Aorta (tissue), 5 donors: ENCODE measurements at regions not wholly inside any gene's neighbourhood (a gene's known extent, or its start where the extent isn't known, plus 50 kb on each side); places are given as distances from the start of the nearest gene placed in this dataset.
A peak's percentile ranks its signal among the peaks of the same experiment; 100 is the strongest.

Experiments
- ATAC-seq: fragments of 200-7000 bp; cut with Tn5 transposase; one replicate; pipeline ENCODE4 v1.9.1; 2022; ENCODE audit warnings: moderate library complexity; ENCODE audit not compliant: low FRiP score
- DNase-seq, 2 donors: peaks; one replicate each; pipeline ENCODE4 v3.0.0-alpha.2; 2020
- H3K27ac ChIP-seq, 2 donors: one replicate each; pipeline ENCODE4 v1.5.1; 2013; ENCODE audit warnings: low read length in 2 of 2, mild to moderate bottlenecking in 2 of 2, moderate library complexity in 2 of 2, control low read depth in 1 of 2, inconsistent platforms in 1 of 2, low read depth in 1 of 2
- H3K27me3 ChIP-seq, 2 donors: one replicate each; pipeline ENCODE4 v1.6.1; 2013; ENCODE audit warnings: control low read depth in 1 of 2, low read length in 1 of 2, mild to moderate bottlenecking in 1 of 2, moderate library complexity in 1 of 2; ENCODE audit not compliant: insufficient read depth in 2 of 2, control insufficient read depth in 1 of 2
- H3K36me3 ChIP-seq, 2 donors: one replicate each; pipeline ENCODE4 v1.6.1; 2013; ENCODE audit warnings: control low read depth in 1 of 2, low read length in 1 of 2, mild to moderate bottlenecking in 1 of 2; ENCODE audit not compliant: insufficient read depth in 2 of 2, control insufficient read depth in 1 of 2
- H3K4me1 ChIP-seq, 2 donors: one replicate each; pipeline ENCODE4 v1.6.1; 2013; ENCODE audit warnings: low read length in 2 of 2, control low read depth in 1 of 2, mild to moderate bottlenecking in 1 of 2, moderate library complexity in 1 of 2; ENCODE audit not compliant: insufficient read depth in 2 of 2, control insufficient read depth in 1 of 2
- H3K4me3 ChIP-seq, 2 donors: one replicate each; pipeline ENCODE4 v1.5.1; 2013; ENCODE audit warnings: low read length in 2 of 2, control low read depth in 1 of 2, mild to moderate bottlenecking in 1 of 2
- H3K9me3 ChIP-seq: one replicate; pipeline ENCODE4 v1.6.1; 2013; ENCODE audit warnings: mild to moderate bottlenecking, low read length; ENCODE audit not compliant: control insufficient read depth
- WGBS, 2 donors: extraction: QIAGEN DNeasy Blood & Tissue Kit; methylation state at CpG; one replicate each; pipeline ENCODE4 v1.1.7; 2013; 5-methylcytosine and 5-hydroxymethylcytosine counted together
- intact Hi-C, 2 donors: fragments of 100-400 bp; cut with DNase I; formaldehyde crosslinking; loops; one replicate each; pipeline versions ENCODE4 v1.14.2 to v1.15.0; 2022
- donor health status: healthy with polysubstance abuse.
- donor health status: Bipolar disorder and iron deficiency.
- donor health status: DM: no; HTN: no; CAD: no.
- donor health status: DM: no; HTN: no; CAD: no.
- donor health status: DM: yes; HTN: yes; CAD: no.

DNA sequence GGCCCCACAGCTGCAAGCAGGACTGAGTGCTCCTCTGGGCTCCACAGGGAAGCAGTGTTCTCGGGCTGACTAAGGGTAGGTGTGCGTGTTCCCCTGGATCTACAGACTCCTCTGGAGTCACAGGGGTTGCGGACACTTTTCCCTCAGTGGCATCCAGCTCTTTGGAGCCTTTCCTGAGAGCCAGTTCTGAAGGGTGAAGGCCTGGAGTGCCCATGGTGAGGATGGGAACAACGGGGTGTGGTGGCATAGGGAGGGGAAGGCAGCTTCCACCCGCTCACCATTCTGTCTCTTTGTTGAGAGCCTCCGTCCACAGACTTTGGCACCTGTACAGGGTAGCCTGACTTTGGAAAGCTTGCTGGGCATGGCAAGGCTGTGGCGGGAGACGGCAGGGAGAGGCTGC is 104.1 kb upstream of the PCBD1 start:
- DNase-seq: no peak

DNA sequence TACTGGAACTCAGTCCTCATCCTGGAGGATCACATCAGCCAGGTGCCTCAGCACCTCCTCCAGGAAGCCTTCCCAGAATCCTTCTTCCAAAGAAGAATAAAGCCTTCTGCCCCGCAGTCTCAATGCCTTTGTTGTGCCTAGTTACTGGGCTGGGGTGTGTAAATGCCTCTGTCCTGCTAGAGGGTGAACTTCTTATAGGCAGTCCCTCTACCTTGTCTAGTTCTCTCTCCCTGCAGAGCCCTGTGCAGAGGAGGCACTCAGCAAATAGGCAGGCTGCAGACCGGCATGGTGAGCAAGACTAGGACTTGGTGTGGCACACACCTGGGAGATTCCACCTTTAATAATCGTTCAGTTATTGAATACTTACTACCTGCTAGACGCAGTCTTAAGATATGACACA is 104.7 kb upstream of the PCBD1 start:
- DNase-seq (no peak), ATAC-seq (no peak)
- Histone ChIP-seq H3K36me3 (no peaks in the 10 kb centered on the region), H3K27ac (no peak overlapping the region), H3K4me3 (no peak overlapping the region), H3K4me1 (no peaks in the 10 kb centered on the region), H3K9me3 (no peaks in the 10 kb centered on the region), H3K27me3 (no peaks in the 10 kb centered on the region)
- intact Hi-C loops: no loop called here
- WGBS, 2 donors: 87 to 90% methylated on average over 4 of the region's 4 CpGs

More for the DNA sequence above, 104.1 kb upstream of the PCBD1 start:
- no peak for ATAC-seq
- Histone ChIP-seq H3K27me3 (no peaks in the 10 kb centered on the region), H3K4me1 (no peaks in the 10 kb centered on the region), H3K9me3 (no peaks in the 10 kb centered on the region), H3K36me3 (no peaks in the 10 kb centered on the region), H3K27ac (no peak overlapping the region), H3K4me3 (no peak overlapping the region)
- intact Hi-C loops: no loop called here
- WGBS, 2 donors: 77% methylated on average over 8 of the region's 8 CpGs

- H3K9me3 ChIP-seq: peaks cover 3% of the 10 kb centered on the region
- intact Hi-C loops: no loop called here
- H3K27ac ChIP-seq: no peak overlapping the region
- no peak for ATAC-seq
- no peaks in the 10 kb centered on the region for H3K27me3 ChIP-seq
- H3K4me1 ChIP-seq: no peaks in the 10 kb centered on the region
- H3K4me3 ChIP-seq: no peak overlapping the region
- H3K36me3 ChIP-seq: no peaks in the 10 kb centered on the region
- DNase-seq: peak in 1 of 2 donors; percentile 31
These were observed 108.2 kb upstream of the PCBD1 start for GRCh38 chr10:70996549-70996948.

GRCh38 chr10:70997236-70997635 is 108.9 kb upstream of the PCBD1 start:
- intact Hi-C loops: no loop called here
- no peaks in the 10 kb centered on the region for H3K27me3 ChIP-seq
- no peak overlapping the region for H3K4me3 ChIP-seq
- no peaks in the 10 kb centered on the region for H3K4me1 ChIP-seq
- no peak overlapping the region for H3K27ac ChIP-seq
- H3K9me3 ChIP-seq: peaks cover 3% of the 10 kb centered on the region
- ATAC-seq: no peak
- H3K36me3 ChIP-seq: no peaks in the 10 kb centered on the region
- WGBS, 2 donors: 69 to 80% methylated on average over 3 of the region's 3 CpGs
- peak in 1 of 2 donors; percentile 36 for DNase-seq

GRCh38 chr10:70998086-70998485 is 109.7 kb upstream of the PCBD1 start:
- no peak overlapping the region for H3K4me3 ChIP-seq
- no peaks in the 10 kb centered on the region for H3K36me3 ChIP-seq
- ATAC-seq (no peak), DNase-seq (peak in 1 of 2 donors; percentile 58)
- H3K27ac ChIP-seq: no peak overlapping the region
- H3K4me1 ChIP-seq: no peaks in the 10 kb centered on the region
- intact Hi-C loops: no loop called here
- peaks cover 3% of the 10 kb centered on the region for H3K9me3 ChIP-seq
- WGBS, 2 donors: 91 to 92% methylated on average over 9 of the region's 9 CpGs
- H3K27me3 ChIP-seq: no peaks in the 10 kb centered on the region

DNA sequence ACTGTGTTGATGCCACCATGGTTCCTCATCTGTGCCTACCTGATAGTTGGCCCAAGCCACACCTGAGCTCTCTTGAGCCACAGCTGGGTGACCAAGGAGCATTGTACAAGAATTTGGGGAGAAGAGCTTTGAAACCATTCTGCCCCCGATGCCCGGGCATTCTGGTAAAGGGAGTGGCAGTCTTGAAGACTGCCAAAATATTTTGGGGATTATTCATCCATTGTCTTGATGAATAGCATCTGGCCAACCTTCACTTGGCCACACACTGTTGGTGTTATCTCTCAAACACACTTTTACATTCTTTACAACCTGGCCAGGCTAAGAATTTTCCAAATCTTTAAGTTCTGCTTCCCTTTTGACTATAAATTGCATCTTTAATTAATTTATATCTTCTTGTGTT is 113.1 kb upstream of the PCBD1 start:
- intact Hi-C loops: no loop called here
- ATAC-seq (no peak), DNase-seq (peak in 1 of 2 donors; percentile 13)
- Histone ChIP-seq H3K4me3 (no peak overlapping the region), H3K36me3 (no peaks in the 10 kb centered on the region), H3K4me1 (no peaks in the 10 kb centered on the region), H3K9me3 (peaks cover 3% of the 10 kb centered on the region), H3K27me3 (no peaks in the 10 kb centered on the region), H3K27ac (no peak overlapping the region)
- WGBS, 2 donors: 78 to 89% methylated on average over 2 of the region's 2 CpGs

GRCh38 chr10:71004176-71005075 is 116.1 kb upstream of the PCBD1 start:
- no peaks in the 10 kb centered on the region for H3K36me3 ChIP-seq
- WGBS, 2 donors: 92 to 95% methylated on average over 9 of the region's 9 CpGs
- no peaks in the 10 kb centered on the region for H3K4me1 ChIP-seq
- ATAC-seq (peak; percentile 5), DNase-seq (peak in 1 of 2 donors; percentile 41)
- no peaks in the 10 kb centered on the region for H3K27me3 ChIP-seq
- intact Hi-C loops: no loop called here
- H3K9me3 ChIP-seq: peaks cover 2% of the 10 kb centered on the region
- H3K4me3 ChIP-seq: no peak overlapping the region
- no peak overlapping the region for H3K27ac ChIP-seq

DNA sequence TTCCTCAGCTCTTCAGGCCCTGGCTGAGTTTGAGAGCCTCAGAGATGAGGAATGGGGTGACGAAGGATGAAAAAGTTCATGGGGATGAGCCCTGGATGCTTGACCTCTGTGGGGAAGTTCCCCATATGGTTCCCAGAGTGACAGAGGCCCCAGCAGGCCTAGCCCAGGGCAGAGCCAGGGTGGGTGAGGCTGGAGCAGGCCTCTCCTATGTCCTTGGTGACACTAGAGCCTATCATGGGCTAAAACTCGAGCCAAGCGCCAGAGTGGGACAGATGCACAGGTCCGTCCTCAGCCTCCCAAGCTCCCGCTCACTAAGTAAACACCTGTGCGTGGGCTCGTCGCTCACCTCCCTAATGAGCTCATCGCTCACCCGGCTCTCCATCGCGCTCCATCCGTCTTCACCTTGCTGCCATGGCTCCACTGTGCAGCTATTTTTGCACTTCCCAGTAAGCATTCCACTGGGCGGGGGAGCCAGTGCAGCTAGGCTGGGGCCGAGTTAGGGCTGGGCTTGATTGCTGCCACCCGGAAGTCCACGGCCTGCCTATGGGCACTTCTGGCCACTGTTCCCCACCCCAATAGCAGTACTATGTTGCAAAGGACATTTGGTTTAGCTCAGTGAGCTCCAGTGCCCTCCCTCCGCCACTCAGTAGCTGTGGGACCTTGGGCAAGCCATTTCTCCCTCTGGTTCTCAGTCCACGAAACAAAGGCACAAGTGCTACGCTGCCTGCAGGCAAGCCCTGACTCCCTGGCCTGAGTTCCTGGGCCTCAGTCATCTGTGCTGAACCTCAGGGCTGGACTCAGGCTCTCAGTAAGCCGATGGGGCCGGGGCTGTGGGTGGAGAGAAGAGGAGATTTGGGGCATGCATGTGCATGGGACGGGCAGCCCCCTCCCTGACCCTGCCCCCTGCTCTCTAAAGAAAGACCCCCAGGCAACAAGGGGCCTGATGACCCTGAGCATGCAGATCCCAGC is 117.3 kb upstream of the PCBD1 start:
- Histone ChIP-seq H3K4me1 (no peaks in the 10 kb centered on the region), H3K27ac (no peak overlapping the region), H3K9me3 (no peaks in the 10 kb centered on the region), H3K27me3 (no peaks in the 10 kb centered on the region), H3K4me3 (no peak overlapping the region), H3K36me3 (no peaks in the 10 kb centered on the region)
- DNase-seq (peak in 1 of 2 donors; percentile 60), ATAC-seq (no peak)
- WGBS, 2 donors: 67 to 72% methylated on average over 23 of the region's 23 CpGs
- intact Hi-C loops: no loop called here
